ENCODE measurements at regions not wholly inside any gene's neighbourhood (a gene's known extent, or its start where the extent isn't known, plus 50 kb on each side); places are given as distances from the start of the nearest gene placed in this dataset.
"Not testable (repeated sequence)": the region's sequence is repeated elsewhere in the genome, so short reads cannot be mapped to it uniquely, and the experiment has no call there.

- peak; percentile 14; the same call in 1 of the 2 replicates for TF ChIP-seq CTCF (IDR thresholded peaks at IDR 0.05; ENCODE audit: low read length)
- H2AFZ ChIP-seq (ENCODE audit: low read length); H3K27me3 ChIP-seq (replicated peaks; ENCODE audit: insufficient read depth, low read length); H3K9me2 ChIP-seq (replicated peaks; ENCODE audit: insufficient read depth, low read length); H3K79me2 ChIP-seq (ENCODE audit: low read length); H4K20me1 ChIP-seq (ENCODE audit: insufficient read depth, low read length); H3K9ac ChIP-seq (ENCODE audit: low read length); H3K36me3 ChIP-seq (replicated peaks; ENCODE audit: insufficient read depth, low read length); H3K4me3 ChIP-seq (ENCODE audit: low read length); H3K4me2 ChIP-seq (ENCODE audit: low read depth, low read length); H3K4me1 ChIP-seq (ENCODE audit: low read length); H3F3A ChIP-seq (ENCODE audit: insufficient read depth, low read length); H3K27ac ChIP-seq (ENCODE audit: low read length); H3K9me3 ChIP-seq (replicated peaks; ENCODE audit: insufficient read depth, low read length): not testable (repeated sequence)
- DNase-seq = peak; percentile 53
These were observed 86.8 kb downstream of the FAM72B start for GRCh38 chr1:121097127-121097866.

- not testable (repeated sequence) for H3K4me3 ChIP-seq (ENCODE audit: low read length); H3K27ac ChIP-seq (ENCODE audit: low read length)
These were observed 86.3 kb downstream of the FAM72B start for GRCh38 chr1:121097867-121098215.

GRCh38 chr1:121109025-121109424 lies 75.1 kb downstream of the FAM72B start:
- H3K79me2 ChIP-seq (ENCODE audit: low read length); H3K4me1 ChIP-seq (ENCODE audit: low read length); H4K20me1 ChIP-seq (ENCODE audit: insufficient read depth, low read length); DNase-seq; H3K27me3 ChIP-seq (replicated peaks; ENCODE audit: insufficient read depth, low read length); H3K9ac ChIP-seq (ENCODE audit: low read length); H3K27ac ChIP-seq (ENCODE audit: low read length); H2AFZ ChIP-seq (ENCODE audit: low read length); H3K4me3 ChIP-seq (ENCODE audit: low read length); H3K9me2 ChIP-seq (replicated peaks; ENCODE audit: insufficient read depth, low read length); H3K36me3 ChIP-seq (replicated peaks; ENCODE audit: insufficient read depth, low read length); H3K9me3 ChIP-seq (replicated peaks; ENCODE audit: insufficient read depth, low read length); H3F3A ChIP-seq (ENCODE audit: insufficient read depth, low read length); H3K4me2 ChIP-seq (ENCODE audit: low read depth, low read length): not testable (repeated sequence)

More at GRCh38 chr1:121097867-121098215, 86.3 kb downstream of the FAM72B start:
- not testable (repeated sequence) for H3K79me2 ChIP-seq (ENCODE audit: low read length); H3K27me3 ChIP-seq (replicated peaks; ENCODE audit: insufficient read depth, low read length); H3K4me1 ChIP-seq (ENCODE audit: low read length); H3F3A ChIP-seq (ENCODE audit: insufficient read depth, low read length); DNase-seq; H3K9me3 ChIP-seq (replicated peaks; ENCODE audit: insufficient read depth, low read length); H3K9ac ChIP-seq (ENCODE audit: low read length); H4K20me1 ChIP-seq (ENCODE audit: insufficient read depth, low read length); H3K9me2 ChIP-seq (replicated peaks; ENCODE audit: insufficient read depth, low read length); H3K4me2 ChIP-seq (ENCODE audit: low read depth, low read length); H3K36me3 ChIP-seq (replicated peaks; ENCODE audit: insufficient read depth, low read length); H2AFZ ChIP-seq (ENCODE audit: low read length)

GRCh38 chr1:121116522-121117297 lies 67.4 kb downstream of the FAM72B start:
- not testable (repeated sequence) for H3K4me3 ChIP-seq (ENCODE audit: low read length); H3K9me3 ChIP-seq (replicated peaks; ENCODE audit: insufficient read depth, low read length); H2AFZ ChIP-seq (ENCODE audit: low read length)

GRCh38 chr1:121117298-121117611 lies 66.9 kb downstream of the FAM72B start:
- not testable (repeated sequence) for DNase-seq; H3K9me2 ChIP-seq (replicated peaks; ENCODE audit: insufficient read depth, low read length); H2AFZ ChIP-seq (ENCODE audit: low read length); H3K36me3 ChIP-seq (replicated peaks; ENCODE audit: insufficient read depth, low read length); H4K20me1 ChIP-seq (ENCODE audit: insufficient read depth, low read length); H3K27me3 ChIP-seq (replicated peaks; ENCODE audit: insufficient read depth, low read length); H3K4me3 ChIP-seq (ENCODE audit: low read length); H3K9ac ChIP-seq (ENCODE audit: low read length); H3K79me2 ChIP-seq (ENCODE audit: low read length); H3F3A ChIP-seq (ENCODE audit: insufficient read depth, low read length); H3K4me2 ChIP-seq (ENCODE audit: low read depth, low read length); H3K4me1 ChIP-seq (ENCODE audit: low read length); H3K9me3 ChIP-seq (replicated peaks; ENCODE audit: insufficient read depth, low read length); H3K27ac ChIP-seq (ENCODE audit: low read length)

More at GRCh38 chr1:121116522-121117297, 67.4 kb downstream of the FAM72B start:
- H3K9ac ChIP-seq (ENCODE audit: low read length); H3K4me1 ChIP-seq (ENCODE audit: low read length); H3K27me3 ChIP-seq (replicated peaks; ENCODE audit: insufficient read depth, low read length); H3F3A ChIP-seq (ENCODE audit: insufficient read depth, low read length); H3K36me3 ChIP-seq (replicated peaks; ENCODE audit: insufficient read depth, low read length); DNase-seq; H3K4me2 ChIP-seq (ENCODE audit: low read depth, low read length); H3K79me2 ChIP-seq (ENCODE audit: low read length); H4K20me1 ChIP-seq (ENCODE audit: insufficient read depth, low read length); H3K9me2 ChIP-seq (replicated peaks; ENCODE audit: insufficient read depth, low read length); H3K27ac ChIP-seq (ENCODE audit: low read length): not testable (repeated sequence)

- DNase-seq; H3K27ac ChIP-seq (ENCODE audit: low read length); H3K4me3 ChIP-seq (ENCODE audit: low read length): not testable (repeated sequence)
These were observed 66.3 kb downstream of the FAM72B start for GRCh38 chr1:121117622-121118479.

More at GRCh38 chr1:121117622-121118479, 66.3 kb downstream of the FAM72B start:
- H4K20me1 ChIP-seq (ENCODE audit: insufficient read depth, low read length); H3K27me3 ChIP-seq (replicated peaks; ENCODE audit: insufficient read depth, low read length); H3K9me2 ChIP-seq (replicated peaks; ENCODE audit: insufficient read depth, low read length); H3K4me2 ChIP-seq (ENCODE audit: low read depth, low read length); H3F3A ChIP-seq (ENCODE audit: insufficient read depth, low read length); H3K9ac ChIP-seq (ENCODE audit: low read length); H3K36me3 ChIP-seq (replicated peaks; ENCODE audit: insufficient read depth, low read length); H3K9me3 ChIP-seq (replicated peaks; ENCODE audit: insufficient read depth, low read length); H3K4me1 ChIP-seq (ENCODE audit: low read length); H2AFZ ChIP-seq (ENCODE audit: low read length); H3K79me2 ChIP-seq (ENCODE audit: low read length): not testable (repeated sequence)

Data from MM.1S (cell line).